ENCODE measurements at regions not wholly inside any gene's neighbourhood (a gene's known extent, or its start where the extent isn't known, plus 50 kb on each side); places are given as distances from the start of the nearest gene placed in this dataset.

GRCh38 chr5:163660486-163660885, 155.1 kb downstream of the MAT2B start:
- TF ChIP-seq EZH2 (IDR thresholded peaks at IDR 0.05; ENCODE audit: borderline replicate concordance, insufficient read depth, low read length, poor library complexity, severe bottlenecking) (no peak), CTCF (IDR thresholded peaks at IDR 0.05; ENCODE audit: poor library complexity, severe bottlenecking) (no peak), SMC3 (conservative IDR thresholded peaks at IDR 0.05; ENCODE audit: poor library complexity) (no peak), MXI1 (conservative IDR thresholded peaks at IDR 0.05; ENCODE audit: poor library complexity, severe bottlenecking) (no peak), TAF1 (IDR thresholded peaks at IDR 0.05; ENCODE audit: low read depth) (no peak)
